Renal cortical epithelial cell (primary cell): ENCODE measurements at regions not wholly inside any gene's neighbourhood (a gene's known extent, or its start where the extent isn't known, plus 50 kb on each side); places are given as distances from the start of the nearest gene placed in this dataset.

Source experiments
- DNase-seq: peaks from one replicate; pipeline ENCODE4 v3.0.0-alpha.2; 2011; ENCODE audit warnings: low read depth

DNA sequence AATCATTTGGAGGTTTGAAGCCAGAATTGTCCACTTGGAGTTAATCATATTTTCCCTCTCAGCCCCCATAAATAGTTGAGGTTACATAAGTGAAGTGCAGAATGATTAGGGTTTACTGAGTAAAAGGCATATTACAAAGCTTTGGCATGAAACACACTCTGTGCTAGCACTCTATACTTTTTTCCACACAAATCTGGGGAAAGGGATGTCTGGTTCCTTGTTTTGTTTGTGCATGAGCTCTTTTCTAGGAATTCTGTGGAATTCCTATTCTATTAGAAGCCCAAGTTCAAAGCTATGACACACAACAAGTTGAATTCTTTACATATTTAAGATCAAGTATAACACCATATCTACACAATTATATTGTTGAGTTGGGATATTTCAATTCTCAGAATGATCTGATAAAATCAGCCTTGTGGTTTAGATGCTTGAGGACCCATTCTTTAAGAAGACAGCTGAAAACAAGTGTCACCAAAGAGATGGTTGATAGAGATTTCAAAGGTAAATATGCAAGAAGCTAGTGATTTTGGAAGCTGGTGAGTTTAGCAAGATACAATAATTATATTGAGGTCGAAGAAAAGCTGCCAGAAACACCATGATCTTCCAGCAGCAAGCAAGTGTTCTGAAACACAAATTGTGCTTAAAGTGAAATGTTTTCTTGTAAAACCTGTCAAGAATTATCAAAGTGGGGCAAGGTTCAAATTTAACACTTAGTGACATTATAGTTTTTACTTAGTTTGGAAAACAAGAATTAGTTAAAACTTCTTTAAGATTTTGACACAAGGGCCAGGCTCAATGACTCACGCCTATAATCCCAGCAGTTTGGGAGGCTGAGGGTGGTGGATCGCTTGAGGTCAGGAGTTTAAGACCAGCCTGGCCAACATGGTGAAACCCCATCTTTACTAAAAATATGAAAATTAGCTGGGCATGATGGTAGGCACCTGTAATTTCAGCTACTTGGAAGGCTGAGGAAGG lies 122.6 kb downstream of the INHBA start:
- peak; percentile 53 for DNase-seq

DNA sequence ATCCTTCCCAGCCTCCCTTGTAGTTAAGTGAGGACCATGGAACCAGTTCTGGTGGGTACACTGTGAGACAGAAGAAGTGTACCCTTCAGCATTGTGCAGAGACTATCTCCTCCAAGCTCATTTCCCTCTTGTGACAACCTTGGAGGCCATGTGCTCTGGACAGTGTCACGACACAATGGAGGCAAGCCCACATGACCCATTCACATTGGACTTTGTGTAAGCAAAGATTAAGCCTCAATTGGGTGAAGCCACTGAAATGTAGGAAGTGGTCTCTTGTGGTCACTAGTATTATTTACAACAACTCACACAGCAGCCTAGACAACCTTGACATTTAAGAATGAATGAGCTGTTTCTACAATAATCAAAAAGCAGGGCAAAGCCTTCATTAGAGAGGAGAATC lies 124.2 kb downstream of the INHBA start:
- DNase-seq, result no peak

DNA sequence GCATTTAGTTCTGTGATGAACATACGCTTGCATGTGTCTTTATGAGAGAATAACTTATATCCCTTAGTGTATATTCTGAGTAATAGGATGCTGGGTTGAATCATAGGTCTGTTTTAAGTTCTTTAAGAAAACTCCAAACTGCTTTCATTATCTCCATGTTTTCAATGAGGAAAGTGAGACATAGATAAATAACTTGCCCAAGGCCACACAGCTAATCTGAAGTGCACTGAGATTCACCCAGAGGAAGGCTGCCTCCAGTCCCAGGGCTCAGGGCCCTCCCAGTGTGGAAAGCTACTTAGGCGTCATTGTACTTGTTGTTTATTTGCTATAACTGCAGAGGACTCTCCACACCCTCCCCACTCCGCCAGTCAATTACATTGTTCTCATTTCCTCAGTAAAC lies 126.7 kb downstream of the INHBA start:
- no peak for DNase-seq

DNA sequence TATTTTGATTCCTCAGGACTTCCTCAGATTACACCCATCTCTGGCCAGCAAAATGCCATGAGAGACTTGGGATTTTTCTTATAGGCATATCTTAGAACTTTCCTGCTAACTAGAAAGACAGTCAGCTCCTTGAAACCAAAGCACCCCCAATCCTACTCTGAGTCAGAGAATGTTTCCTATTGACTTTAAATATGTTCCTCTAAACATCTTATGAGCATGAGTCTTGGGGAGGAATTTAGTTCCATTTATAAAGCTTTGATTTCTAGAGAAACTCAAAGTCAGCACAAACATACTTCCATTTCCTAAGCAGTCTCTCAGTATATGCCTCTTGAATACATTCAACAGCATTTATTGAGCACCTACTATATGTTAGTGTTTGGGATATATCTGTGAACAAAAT lies 128.5 kb downstream of the INHBA start:
- DNase-seq, result no peak

DNA sequence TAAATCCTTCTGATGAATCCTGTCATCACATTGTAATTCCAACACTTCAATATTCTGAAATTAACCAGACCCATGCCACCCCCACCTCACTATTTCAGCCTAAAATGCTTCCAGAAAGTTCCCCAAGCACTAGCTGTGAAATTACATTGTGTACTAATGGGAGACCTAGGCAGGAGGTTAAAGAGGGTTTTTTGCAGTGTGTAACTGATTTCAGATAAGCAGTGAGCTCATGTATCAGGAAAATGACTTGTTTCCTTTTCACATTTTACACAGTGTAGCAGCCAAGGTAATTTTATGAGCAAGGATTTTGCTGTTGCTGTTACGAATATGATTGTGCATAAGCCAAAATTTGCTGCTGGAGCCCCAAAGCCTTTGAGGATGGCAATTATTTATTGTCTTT lies 129.0 kb downstream of the INHBA start:
- no peak for DNase-seq

DNA sequence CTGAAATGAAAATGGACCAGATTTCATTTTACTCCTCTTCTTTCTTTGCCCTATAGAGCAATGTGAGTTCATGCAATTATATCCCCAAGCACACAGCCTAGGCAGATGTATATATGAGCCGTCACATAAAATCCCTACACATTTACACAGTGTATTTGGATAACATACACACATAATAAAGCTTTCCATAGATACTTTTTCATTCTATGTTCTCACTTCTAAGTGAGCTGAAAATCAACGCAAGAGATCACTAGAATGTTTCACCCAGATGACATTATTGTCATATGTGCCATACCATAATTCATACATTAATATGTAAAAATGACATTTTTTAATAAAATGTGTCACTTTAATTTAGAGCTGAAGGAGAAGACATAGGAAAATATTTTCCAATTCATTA lies 129.4 kb downstream of the INHBA start:
- DNase-seq, result no peak

DNA sequence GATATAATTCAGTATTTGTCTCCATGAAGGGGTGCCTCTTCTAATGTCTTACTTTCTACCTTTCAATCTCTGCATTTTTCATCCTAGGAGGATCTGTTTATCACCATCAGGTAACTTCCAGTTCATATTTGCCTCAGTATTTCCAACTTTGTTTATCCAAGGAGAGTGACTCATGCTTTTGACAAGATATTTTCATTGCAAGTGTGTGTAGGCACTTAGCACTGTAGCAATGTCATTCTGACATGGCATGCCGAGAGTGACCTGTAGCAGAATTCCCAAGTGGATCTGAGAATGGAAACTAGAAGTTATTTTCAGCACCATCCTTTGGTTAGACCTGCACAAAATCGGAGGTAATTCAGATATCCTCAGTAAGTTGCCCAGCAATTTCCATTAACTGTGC lies 129.9 kb downstream of the INHBA start:
- DNase-seq, result peak; percentile 4

DNA sequence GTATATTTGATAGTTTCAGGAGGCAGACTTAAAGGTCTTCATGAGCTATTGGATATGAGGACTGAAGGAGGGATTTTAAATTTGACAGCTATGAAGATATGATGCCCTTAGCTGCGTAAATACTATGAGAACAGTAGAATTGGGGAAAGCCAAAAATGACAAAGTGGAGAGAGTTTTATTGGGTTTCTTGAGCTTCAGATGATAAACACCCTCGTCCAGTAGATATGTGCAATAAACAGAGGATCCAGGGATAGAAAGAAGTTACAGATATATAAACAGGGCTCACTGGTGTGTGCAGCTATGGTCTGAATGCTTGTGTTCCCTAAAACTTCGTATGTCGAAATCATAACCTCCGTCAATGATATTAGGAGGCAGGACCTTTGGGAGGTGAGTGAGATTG lies 131.3 kb downstream of the INHBA start:
- no peak for DNase-seq

DNA sequence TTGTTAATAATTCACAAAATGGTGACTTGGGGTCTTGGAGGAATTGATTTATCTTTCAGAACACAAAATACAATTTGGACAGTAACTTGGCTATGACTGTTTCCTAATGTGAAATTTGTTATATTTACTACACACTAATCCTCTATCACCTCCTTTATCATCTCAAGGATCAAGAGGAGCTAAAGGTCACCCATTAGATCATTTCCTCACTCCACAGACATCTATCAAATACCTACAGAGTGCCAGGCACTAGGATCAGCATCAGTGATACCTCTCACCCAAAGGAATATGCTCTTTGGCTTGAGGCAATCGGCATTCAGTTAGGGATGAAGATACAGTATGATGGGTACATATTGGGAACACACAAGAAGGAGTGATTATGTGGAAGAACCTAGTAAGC lies 132.1 kb downstream of the INHBA start:
- no peak for DNase-seq

DNA sequence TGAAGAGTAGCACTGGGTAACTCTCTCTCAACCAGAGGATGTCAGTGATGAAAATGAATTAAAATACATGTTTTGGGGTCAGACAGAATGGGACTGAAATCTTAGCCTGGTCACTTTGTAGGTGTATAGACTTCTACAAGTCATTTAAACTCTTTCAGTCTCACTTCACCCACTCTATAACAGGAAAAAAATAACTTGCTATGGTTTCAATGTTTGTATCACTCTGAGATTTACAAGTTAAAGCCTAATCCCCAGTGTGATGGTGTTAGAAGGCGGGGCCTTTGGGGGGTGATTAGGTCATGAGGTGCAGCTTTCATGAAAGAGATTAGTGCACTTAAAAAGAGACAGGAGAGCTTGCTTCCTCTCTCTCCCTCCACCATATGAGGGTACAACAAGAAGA lies 134.8 kb downstream of the INHBA start:
- DNase-seq, result no peak

DNA sequence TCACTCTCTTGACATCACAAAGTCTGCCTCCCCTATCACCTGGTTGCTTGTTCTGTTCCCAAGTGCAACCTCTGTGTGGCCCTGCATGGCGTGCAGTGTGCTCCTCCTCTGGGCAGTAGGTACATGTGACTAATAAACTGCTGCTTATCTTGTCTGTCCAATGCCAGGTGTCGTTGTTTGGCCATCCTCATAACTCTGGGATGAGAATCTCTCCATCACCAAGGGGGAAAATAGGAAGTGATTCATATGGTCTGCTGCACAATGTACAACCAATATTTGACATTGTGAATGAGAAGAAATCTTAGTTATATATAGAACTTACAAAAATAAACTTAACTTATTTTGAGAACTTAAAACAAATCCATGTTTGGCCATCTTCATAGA lies 135.2 kb downstream of the INHBA start:
- DNase-seq, result no peak

DNA sequence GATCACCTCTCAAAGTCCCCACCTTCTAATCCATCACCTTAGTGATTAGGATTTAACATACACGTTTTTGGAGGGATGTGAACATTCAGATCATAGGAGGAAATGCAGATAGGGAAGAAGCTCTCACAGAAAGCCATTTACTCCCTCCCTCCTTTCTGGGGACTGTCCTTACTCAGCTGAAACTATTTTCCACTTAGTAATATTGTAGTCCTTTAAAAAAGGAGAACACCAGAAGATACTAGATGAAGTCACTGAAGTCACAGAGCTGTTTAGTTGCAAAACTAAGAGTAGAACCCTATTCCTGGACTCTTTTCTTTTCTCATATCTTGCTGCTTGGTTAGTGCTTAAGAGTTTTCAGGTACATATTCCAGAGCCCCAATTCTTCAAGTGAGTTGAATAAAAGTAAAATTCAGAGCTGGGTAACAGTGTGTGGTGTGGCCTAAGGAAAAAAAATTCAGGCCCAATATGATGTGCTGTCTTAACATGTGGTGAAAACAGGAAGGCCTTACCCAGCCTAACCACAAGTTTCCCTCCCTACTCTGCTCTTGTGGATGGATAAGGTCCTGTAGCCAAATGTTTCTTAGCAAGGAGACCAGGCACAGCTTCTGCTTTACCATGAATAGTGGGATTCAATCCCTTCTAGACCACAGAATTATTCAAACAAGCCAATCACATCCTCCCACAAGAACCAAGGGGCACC lies 135.7 kb downstream of the INHBA start:
- DNase-seq, result no peak

DNA sequence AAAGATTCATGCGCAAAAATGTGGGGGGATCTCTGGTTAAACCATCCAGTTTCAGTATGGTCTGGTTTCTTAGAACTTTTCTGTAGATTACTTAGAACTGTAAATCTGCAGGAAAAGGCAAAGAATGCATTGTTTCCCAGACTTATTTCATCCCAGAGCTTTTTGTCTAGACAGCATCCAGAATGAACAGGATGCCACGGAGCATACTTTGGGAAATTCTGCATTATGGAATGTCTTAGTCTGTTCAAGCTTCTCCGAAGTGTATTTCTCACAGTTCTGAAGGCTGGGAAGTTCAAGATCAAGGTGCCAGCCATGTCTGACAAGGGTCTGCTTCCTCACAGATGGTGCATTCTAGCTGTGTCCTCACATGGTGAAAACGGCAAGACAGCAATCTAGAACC lies 136.3 kb downstream of the INHBA start:
- no peak for DNase-seq

DNA sequence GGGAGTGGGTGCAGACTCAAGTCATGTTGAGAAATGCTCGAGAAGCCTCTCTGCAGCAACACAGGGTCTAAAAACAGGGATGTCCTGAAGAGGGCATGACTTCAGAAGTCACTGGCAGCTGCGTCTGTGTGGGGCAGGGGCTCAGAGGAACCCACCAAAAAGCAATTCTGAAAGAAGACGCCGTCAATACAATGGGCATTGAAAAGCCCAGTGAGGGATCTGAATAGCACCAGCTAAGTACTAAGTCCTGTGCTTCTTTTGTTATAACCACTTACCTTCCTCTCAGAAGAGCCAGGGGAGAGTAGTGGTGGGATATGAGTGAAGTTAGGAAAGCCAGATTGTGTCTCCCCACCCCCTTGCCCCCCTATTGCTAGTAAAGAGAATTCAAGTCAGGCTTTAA lies 137.2 kb downstream of the INHBA start:
- DNase-seq, result no peak

DNA sequence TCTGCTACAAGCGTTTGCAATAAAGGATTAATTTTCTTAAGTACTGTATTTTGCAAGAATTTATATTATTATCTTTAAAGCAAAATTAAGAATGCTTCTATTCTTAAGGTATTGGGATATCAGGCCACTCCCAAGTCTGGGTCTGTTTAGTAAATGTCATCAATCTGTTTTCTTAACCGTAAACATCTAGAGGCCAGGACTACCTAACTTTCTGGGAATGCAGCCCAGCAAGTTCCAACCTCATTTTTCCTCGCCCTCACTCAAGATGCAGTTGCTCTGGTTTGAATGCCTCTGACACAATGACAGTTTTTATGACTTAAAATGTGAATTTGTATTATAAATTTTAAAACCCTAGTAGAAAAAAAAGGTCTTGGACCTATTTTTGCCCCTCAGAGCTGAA lies 143.5 kb downstream of the INHBA start:
- DNase-seq, result no peak

DNA sequence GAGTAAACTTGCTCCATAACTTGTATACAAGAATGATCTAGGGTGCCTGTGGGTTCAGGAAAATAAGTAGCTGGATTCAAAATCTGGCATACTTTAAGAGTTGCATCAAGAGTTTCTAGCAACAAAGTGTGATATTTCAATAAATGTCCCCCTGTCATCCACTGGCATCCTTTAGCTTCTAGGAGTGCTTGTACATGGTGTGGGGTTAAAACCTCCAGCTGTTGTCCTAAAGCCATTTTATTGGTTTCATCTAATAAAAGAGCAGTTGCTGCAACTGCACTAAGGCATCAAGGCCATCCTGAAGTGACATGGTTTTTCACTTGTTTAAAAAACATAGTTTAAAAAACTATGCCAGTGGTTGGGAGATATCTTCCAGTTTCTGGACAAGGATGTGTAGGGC lies 148.4 kb downstream of the INHBA start:
- DNase-seq, result no peak

DNA sequence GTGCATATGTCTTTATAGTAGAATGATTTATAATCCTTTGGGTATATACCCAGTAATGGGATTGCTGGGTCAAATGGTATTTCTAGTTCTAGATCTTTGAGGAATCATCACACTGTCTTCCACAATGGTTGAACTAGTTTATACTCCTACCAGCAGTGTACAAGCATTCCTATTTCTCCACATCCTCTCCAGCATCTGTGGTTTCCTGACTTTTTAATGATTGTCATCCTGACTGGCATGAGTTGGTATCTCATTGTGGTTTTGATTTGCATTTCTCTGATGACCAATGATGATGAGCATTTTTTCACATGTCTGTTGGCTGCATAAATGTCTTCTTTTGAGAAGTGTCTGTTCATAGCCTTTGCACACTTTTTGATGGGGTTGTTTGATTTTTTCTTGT lies 152.8 kb downstream of the INHBA start:
- DNase-seq, result peak; percentile 5

DNA sequence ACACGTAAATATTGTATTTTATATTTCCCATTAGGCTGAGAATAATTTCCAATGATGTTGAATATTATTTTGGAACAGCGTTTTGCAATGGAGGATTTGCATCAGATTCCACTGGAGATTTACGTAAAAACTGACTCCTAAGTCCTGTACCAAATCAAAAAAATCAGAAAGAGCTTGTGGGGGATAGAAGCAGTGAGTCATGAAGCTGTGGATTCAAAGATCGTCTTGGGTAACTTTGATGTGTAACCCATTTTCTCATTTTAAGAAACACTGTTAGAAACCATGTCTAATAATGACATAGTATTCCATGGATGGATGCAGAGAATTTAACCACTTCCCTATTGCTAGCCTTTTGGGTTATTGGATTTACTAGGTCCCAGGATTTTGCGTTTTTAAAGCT lies 158.6 kb downstream of the INHBA start:
- peak; percentile 32 for DNase-seq

DNA sequence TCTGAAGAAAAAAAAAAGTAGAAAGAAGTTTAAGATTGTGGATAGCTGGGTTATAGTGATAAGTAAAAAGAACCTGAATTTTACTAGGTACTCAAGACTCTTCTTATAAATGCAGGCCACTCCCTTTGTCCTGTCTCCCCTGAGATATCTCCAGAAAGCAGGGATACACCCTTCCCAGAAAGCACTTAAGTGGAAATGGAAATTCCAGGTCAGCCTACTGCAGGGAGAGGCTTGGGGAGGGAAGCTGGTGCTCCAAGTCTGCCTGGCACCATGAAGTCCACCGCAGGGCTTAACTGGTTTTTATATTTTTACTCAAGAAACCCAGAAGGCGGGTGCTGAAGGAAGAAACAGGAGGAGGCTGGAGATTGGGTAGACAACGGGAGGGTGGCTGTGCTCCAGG lies 162.3 kb downstream of the INHBA start:
- DNase-seq, result no peak

DNA sequence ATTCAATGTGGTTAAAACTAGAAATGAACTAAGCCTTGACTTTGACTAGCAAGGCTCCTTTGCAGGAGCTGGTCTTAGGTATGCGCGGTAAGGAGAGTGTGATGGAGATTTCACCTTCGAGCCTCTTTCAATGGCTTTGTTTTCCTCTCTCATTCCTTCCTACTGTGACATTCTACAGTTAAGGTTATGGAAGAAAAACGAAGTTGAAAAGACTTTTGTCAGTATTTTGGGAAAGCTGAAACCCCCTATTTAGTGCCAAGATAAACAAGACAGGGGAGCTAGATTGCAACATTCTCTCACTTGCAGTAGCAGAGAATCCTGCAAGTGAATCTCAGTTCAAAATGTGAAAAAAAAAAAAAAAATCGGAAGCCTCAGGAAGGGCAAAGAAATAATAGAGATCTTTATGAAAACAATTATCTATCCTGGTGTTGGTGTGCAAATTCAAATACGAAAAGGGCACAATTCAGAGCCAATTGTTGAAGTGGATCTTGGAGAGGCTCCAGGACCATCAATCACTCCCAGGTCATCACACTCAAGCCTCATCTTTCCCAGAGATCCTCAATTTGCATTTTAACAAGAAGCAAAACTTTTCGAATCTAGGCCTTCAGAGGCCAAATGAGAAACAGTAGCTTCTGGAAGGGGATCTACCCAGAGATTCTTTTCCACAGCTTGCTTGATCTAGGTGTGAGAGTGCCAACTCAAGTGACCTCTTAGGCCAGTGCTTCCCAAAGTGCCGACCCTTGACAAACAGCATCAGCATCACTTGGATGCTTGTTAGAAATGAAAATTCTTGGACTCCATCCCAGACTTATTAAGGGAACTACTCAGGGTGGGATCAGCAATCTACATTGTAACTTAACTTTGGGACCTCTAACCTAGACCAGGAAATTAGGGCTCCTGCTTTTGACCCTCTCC lies 163.8 kb downstream of the INHBA start:
- DNase-seq, result no peak

DNA sequence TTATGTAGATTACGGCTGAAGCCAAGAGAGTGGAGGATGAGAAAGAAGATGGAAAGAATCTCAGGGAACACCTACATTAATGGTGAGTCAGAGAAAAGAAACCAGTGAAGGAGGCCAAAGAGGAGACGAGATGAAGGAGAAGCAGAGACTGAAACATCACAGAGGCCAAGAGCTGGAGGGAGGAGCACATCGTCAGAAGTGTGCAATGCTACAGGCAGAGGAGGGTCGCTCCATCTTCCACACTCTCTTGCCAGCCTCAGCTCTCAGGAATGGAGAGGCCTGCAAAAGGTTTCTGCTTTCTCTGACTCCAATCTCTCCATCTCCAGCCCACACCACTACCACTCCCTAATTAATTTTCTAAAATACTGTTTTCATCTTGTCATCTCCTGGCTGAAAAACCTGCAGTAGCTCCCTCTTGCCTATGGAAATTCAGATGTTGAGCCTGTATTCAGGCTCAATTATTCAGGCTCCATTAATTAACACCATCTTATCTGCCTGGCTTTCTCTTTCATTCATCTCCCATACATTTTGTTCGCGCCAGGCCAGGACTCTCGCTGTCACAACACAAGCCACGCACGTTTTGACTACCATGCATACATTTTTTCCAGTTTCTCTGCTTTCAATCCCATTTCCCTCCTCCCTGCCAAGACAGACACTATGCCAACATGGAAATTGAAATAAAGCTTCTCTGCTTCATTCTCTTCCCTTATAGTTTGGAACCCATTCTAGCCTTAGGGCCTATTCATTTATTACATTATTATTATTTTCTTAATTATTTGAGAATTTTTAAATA lies 165.8 kb downstream of the INHBA start:
- DNase-seq, result no peak
